A204.1 (cell line): ENCODE measurements at regions not wholly inside any gene's neighbourhood (a gene's known extent, or its start where the extent isn't known, plus 50 kb on each side); places are given as distances from the start of the nearest gene placed in this dataset.
A peak's percentile ranks its signal among the peaks of the same experiment; 100 is the strongest.

Experiments
- FAIRE-seq: peaks from 2 replicates; lab custom pipeline; 2012; peaks lifted over from hg19 to GRCh38; lab: Jason Lieb, UNC

GRCh38 chr6:48818052-48818412 is 645.0 kb downstream of the MMUT start:
- no peak for FAIRE-seq

GRCh38 chr6:48817333-48818051 is 645.6 kb downstream of the MMUT start:
- no peak for FAIRE-seq

DNA sequence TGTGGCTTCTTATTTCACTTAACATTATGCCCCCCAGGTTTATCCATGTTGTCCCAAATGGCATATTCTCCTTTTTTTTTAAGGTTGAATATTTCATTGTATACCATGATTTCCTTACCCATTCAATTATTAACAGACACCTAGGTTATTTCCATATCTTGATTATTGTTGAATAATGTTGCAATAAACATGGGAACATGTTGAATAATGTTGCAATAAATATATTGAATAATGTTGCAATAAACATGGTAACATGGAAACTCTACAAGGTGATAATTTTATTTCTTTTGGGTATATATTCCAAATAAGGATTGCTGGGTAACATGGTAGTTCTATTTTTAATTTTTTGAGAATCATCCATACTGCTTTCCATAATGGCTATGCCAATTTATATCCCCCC is 648.1 kb downstream of the MMUT start:
- no peak for FAIRE-seq

DNA sequence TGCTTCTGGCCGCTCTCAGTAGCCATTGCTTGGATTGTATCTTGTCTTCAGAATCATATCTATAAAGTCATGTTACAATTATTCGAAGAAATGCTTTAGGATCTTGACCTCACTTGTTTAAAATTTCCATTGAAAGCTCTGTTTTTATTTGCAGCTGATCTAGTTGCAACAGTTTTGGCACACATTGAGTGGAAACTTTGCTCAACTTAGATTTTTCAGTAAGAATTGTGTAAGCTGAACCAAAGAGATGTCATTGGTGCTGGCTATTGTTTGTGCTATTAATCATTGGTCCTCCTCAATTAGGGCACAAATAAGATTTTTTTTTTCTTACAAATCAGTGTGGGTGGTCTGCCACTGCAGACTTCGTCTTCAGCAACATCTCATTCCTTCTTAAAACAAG is 649.2 kb downstream of the MMUT start:
- no peak for FAIRE-seq

DNA sequence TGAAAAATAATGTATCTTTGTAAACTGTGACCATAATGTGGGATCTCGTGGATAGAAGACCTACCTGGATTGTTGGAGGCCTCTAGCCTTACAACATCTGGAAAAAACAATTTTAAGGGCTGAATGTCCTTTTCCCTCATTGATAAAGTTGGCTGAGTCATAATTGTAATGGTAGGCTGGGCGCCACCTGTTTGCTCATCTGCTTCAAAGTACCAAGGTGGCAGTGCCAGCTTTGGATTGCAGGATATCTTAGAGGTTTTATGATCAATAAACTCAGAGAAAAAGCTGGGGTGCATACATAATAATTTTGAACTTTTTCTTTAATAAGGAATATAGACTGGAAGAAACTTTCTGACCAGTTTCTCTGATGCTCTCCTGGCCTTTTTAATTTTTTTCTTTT is 653.4 kb downstream of the MMUT start:
- FAIRE-seq = no peak

DNA sequence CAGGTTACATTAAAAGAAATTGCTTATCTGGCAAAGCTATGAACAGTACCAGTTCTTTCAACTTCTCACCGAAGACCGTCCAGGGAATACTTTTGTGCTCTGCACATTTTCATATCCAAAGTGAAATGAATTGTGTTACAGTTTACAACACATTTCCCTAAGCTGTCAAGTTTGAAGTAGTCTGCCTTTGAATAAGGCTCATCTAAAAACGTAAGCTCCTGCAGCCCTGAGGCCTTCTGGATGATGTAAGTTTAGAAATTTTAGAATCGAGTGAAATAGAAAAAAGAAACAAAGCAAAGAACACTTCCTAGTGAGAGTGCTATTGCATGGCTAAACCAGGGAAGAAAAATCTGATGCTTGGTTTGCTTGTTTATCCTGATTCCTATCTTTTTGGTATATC is 653.8 kb downstream of the MMUT start:
- no peak for FAIRE-seq

- peak; percentile 68 for FAIRE-seq
These were observed 664.8 kb downstream of the MMUT start for GRCh38 chr6:48798296-48798695.

- FAIRE-seq = no peak
These were observed 671.2 kb upstream of the PTCHD4 start for GRCh38 chr6:48782225-48782624.

DNA sequence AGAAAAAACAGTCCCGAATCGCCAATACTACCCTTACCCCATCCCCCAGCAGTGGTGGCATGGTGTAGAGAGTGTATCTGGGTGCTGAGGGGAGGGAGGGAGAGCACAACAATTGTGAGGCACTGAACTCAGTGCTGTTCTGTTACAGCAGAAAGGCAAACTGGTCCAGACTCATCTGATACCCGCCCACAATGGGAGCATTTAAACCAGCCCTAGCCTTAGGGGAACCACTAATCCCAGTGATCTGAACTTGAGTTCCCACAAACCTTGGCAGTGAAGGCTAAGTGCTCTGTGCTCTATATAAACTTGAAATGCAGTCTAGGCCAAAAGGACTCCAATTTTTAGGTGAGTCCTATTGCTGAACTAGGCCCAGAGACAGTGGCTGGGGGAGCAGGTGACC is 666.4 kb upstream of the PTCHD4 start:
- no peak for FAIRE-seq

GRCh38 chr6:48775157-48775556 is 664.2 kb upstream of the PTCHD4 start:
- no peak for FAIRE-seq

- FAIRE-seq = no peak
These were observed 663.3 kb upstream of the PTCHD4 start for GRCh38 chr6:48774276-48774675.

- no peak for FAIRE-seq
These were observed 655.4 kb upstream of the PTCHD4 start for GRCh38 chr6:48766349-48766748.

GRCh38 chr6:48765352-48765961 is 654.5 kb upstream of the PTCHD4 start:
- peak; percentile 96 for FAIRE-seq

- FAIRE-seq = peak; percentile 85
These were observed 653.5 kb upstream of the PTCHD4 start for GRCh38 chr6:48764286-48765044.

- FAIRE-seq = no peak
These were observed 646.7 kb upstream of the PTCHD4 start for GRCh38 chr6:48757661-48758060.

- FAIRE-seq = no peak
These were observed 644.3 kb upstream of the PTCHD4 start for GRCh38 chr6:48755315-48755714.

- FAIRE-seq = no peak
These were observed 643.6 kb upstream of the PTCHD4 start for GRCh38 chr6:48754641-48755040.

GRCh38 chr6:48750861-48751260 is 639.9 kb upstream of the PTCHD4 start:
- FAIRE-seq = no peak

DNA sequence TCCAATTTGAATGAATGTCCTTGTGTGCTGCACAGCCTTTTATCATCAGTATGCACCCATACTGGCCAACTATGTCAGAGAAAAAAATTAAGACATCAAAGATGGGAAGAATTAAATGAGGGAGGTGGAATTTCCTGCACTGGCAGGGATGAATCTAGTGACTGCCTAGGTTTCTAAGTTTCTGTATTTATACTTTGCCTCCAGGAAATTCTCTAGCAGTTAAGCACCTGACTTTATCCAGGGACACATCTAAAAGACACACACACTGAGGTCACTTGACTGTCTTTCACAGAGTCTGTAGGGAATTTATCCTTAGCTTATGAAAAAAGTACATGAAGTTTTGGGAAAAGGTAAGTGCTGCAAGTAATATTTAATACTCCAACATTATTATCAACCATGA is 636.5 kb upstream of the PTCHD4 start:
- FAIRE-seq = no peak

DNA sequence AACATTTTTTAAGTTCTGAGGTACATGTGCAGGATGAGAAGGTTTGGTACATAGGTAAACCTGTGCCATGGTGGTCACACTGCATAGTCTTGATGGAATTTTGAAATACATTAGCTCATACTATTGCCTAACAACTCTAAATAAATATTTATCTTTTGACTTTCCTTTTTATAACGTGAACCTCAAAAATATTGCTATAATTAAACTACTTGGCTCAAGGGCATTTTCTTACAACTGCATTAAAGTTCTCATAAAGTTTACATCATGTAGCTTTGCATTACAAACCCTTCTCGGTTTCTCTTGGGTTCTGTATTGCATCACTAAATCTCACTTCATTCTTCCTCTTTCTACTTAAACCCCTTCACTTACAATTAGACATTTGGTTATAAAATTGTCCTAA is 636.0 kb upstream of the PTCHD4 start:
- no peak for FAIRE-seq

GRCh38 chr6:48744948-48745347 is 634.0 kb upstream of the PTCHD4 start:
- FAIRE-seq = no peak

DNA sequence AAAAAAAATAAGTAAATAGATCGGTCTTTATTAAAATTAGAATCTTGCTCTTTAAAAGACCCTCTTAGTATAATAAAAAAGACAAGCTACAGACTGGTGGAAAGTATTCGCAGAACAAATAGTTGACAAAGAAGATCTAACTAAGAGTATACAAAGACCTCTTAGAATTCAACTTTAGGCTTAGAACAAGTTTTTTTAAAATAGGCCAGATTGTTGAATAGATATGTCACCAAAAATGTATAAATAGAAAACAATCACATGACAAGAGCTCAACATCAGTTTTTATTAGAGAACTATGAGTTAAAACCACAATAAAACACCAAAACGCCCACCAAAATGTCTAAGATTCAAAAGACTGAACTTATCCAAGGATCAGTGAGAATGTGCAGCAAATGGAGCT is 632.7 kb upstream of the PTCHD4 start:
- FAIRE-seq = no peak

DNA sequence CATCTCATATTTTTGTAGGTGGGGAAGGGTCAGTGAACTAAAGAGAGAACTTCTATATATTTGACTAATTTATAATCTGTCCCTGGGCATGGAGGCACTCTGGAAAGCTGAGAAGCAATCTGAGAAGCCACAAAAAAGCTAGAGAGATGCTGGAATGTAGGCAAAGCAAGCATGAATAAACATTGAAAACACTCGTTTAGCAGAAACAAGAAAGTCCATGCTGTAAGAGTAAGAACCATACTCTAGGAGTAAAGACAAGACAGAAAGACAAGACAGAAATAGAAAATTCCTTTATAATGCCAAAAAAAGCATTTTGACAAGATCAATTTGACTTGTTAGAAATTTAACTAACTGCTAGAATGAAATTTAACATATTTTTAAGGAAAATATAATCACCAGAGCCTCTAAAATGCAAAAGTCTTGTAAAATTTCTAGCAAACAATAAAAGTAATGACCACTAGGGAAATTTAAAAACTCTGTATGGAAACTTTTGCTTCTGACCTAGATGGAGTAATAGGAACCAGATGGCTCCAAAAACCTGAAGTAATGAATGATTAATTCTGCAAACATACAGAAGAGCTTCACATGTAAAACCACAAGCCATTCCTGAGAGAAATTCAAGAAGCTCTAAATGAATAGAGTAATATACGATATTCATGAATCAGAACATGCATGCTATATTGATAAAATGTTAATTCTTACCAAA is 625.7 kb upstream of the PTCHD4 start:
- FAIRE-seq = no peak
